NCI-H146 treated with DMSO at 0.1 percent for 48 hours (cell line): ENCODE measurements at regions not wholly inside any gene's neighbourhood (a gene's known extent, or its start where the extent isn't known, plus 50 kb on each side); places are given as distances from the start of the nearest gene placed in this dataset.
"Not testable (repeated sequence)": the region's sequence is repeated elsewhere in the genome, so short reads cannot be mapped to it uniquely, and the experiment has no call there.

Experiments
- DNase-seq: peaks from one replicate; lab custom pipeline; 2025; ENCODE audit not compliant: unreplicated experiment; lab: John Stamatoyannopoulos, UW

GRCh38 chr5:155753943-155754581, 572.9 kb upstream of the SGCD start:
- DNase-seq, result no peak

GRCh38 chr5:155759252-155759651, 567.7 kb upstream of the SGCD start:
- DNase-seq, result no peak

GRCh38 chr5:155759984-155760383, 567.0 kb upstream of the SGCD start:
- no peak for DNase-seq

- DNase-seq, result no peak
These were observed 565.5 kb upstream of the SGCD start for GRCh38 chr5:155761502-155761901.

GRCh38 chr5:155765715-155766114, 561.2 kb upstream of the SGCD start:
- no peak for DNase-seq

GRCh38 chr5:155767470-155767869, 559.5 kb upstream of the SGCD start:
- DNase-seq, result no peak

GRCh38 chr5:155768332-155768731, 558.6 kb upstream of the SGCD start:
- DNase-seq, result no peak

GRCh38 chr5:155772009-155772662, 554.8 kb upstream of the SGCD start:
- no peak for DNase-seq

GRCh38 chr5:155773680-155774079, 553.3 kb upstream of the SGCD start:
- no peak for DNase-seq

- DNase-seq, result no peak
These were observed 546.7 kb upstream of the SGCD start for GRCh38 chr5:155780260-155780659.

- no peak for DNase-seq
These were observed 543.7 kb upstream of the SGCD start for GRCh38 chr5:155783246-155783645.

GRCh38 chr5:155783791-155784190, 543.2 kb upstream of the SGCD start:
- DNase-seq, result no peak

GRCh38 chr5:155786108-155786507, 540.9 kb upstream of the SGCD start:
- no peak for DNase-seq

GRCh38 chr5:155792873-155793272, 534.1 kb upstream of the SGCD start:
- no peak for DNase-seq

- no peak for DNase-seq
These were observed 532.2 kb upstream of the SGCD start for GRCh38 chr5:155794795-155795194.

GRCh38 chr5:155799308-155799707, 527.7 kb upstream of the SGCD start:
- no peak for DNase-seq

- DNase-seq, result no peak
These were observed 518.9 kb upstream of the SGCD start for GRCh38 chr5:155807884-155808576.

- no peak for DNase-seq
These were observed 511.7 kb upstream of the SGCD start for GRCh38 chr5:155815248-155815647.

GRCh38 chr5:155822177-155822576, 504.8 kb upstream of the SGCD start:
- no peak for DNase-seq

- no peak for DNase-seq
These were observed 500.1 kb upstream of the SGCD start for GRCh38 chr5:155826611-155827507.

- DNase-seq, result not testable (repeated sequence)
These were observed 499.5 kb upstream of the SGCD start for GRCh38 chr5:155827508-155827815.

- DNase-seq, result no peak
These were observed 499.0 kb upstream of the SGCD start for GRCh38 chr5:155827949-155828348.
